Fibroblast of villous mesenchyme (primary cell): ENCODE measurements at regions not wholly inside any gene's neighbourhood (a gene's known extent, or its start where the extent isn't known, plus 50 kb on each side); places are given as distances from the start of the nearest gene placed in this dataset.

Experiments used
- DNase-seq: peaks from one replicate; pipeline ENCODE4 v3.0.0-alpha.2; 2010; ENCODE audit warnings: low read depth
- H3K4me3 ChIP-seq: 2 replicates; pipeline ENCODE4 v1.5.1; 2011; ENCODE audit warnings: low read depth, mild to moderate bottlenecking, low read length
- CTCF ChIP-seq: IDR thresholded peaks from 2 replicates; pipeline ENCODE4 v1.5.1; 2012; ENCODE audit warnings: low read depth, mild to moderate bottlenecking, low read length; ENCODE audit not compliant: insufficient read depth

- no peak for TF ChIP-seq CTCF
- no peak overlapping the region for H3K4me3 ChIP-seq
- DNase-seq = no peak
These were observed 140.5 kb downstream of the PHLDA1 start for GRCh38 chr12:75891072-75891471.

GRCh38 chr12:75890660-75891059 is 140.9 kb downstream of the PHLDA1 start:
- no peak for DNase-seq
- no peak overlapping the region for H3K4me3 ChIP-seq
- no peak for TF ChIP-seq CTCF

- DNase-seq = no peak
- TF ChIP-seq CTCF = no peak
- H3K4me3 ChIP-seq = no peak overlapping the region
These were observed 141.4 kb downstream of the PHLDA1 start for GRCh38 chr12:75890141-75890540.

GRCh38 chr12:75888874-75889613 is 142.5 kb downstream of the PHLDA1 start:
- TF ChIP-seq CTCF = no peak
- no peak for DNase-seq
- H3K4me3 ChIP-seq = no peak overlapping the region

- H3K4me3 ChIP-seq = no peak overlapping the region
- TF ChIP-seq CTCF = no peak
- DNase-seq = no peak
These were observed 143.2 kb downstream of the PHLDA1 start for GRCh38 chr12:75888399-75888798.

- H3K4me3 ChIP-seq = no peak overlapping the region
- DNase-seq = no peak
These were observed 143.6 kb downstream of the PHLDA1 start for GRCh38 chr12:75887979-75888378.

More at GRCh38 chr12:75887979-75888378, 143.6 kb downstream of the PHLDA1 start:
- TF ChIP-seq CTCF = no peak
